D721Med (cell line): ENCODE measurements at regions not wholly inside any gene's neighbourhood (a gene's known extent, or its start where the extent isn't known, plus 50 kb on each side); places are given as distances from the start of the nearest gene placed in this dataset.

Experiments used
- DNase-seq: peaks from one replicate; pipeline ENCODE4 v3.0.0; 2011; ENCODE audit warnings: low spot score; ENCODE audit not compliant: insufficient read length
- FAIRE-seq: peaks from 2 replicates; lab custom pipeline; 2011; peaks lifted over from hg19 to GRCh38; lab: Jason Lieb, UNC
- TF ChIP-seq, protein P1 (sequence below): IDR thresholded peaks from 2 replicates; pipeline ENCODE4 v1.5.1; 2012; ENCODE audit warnings: mild to moderate bottlenecking, control low read depth; ENCODE audit not compliant: insufficient read depth; ENCODE audit errors: missing control alignments

DNA sequence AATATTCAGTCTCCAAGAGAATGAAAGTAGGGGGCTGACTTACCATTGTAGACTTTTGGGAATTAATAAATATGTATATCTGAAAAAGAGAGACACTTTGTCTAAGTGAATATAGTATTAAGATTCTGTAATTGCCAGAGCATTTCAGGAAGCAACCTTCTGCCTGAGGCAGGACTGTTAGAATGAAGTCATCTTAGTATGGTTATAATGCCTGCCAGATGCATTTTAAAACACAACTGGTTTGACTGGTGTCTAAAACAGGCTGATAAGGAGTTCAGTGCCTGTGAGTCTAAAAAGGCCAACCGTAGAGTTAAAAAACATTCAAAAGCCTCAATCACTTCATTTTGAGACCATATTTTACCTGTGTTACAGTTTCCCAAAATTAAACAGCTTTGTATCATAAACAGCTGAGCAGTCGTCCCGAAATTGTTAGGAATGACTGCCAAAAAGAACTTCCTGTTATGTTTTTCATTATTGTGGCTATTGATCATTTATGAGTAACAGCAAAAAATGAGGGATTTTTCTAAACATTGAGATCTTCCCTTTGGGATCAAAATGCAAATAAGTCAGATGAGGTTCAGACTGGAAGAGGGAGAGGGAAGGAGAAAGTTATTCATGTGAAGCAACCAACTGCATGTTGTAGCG is 443.9 kb downstream of the PID1 start:
- DNase-seq (no peak), FAIRE-seq (no peak)
- TF ChIP-seq, protein P1, sequence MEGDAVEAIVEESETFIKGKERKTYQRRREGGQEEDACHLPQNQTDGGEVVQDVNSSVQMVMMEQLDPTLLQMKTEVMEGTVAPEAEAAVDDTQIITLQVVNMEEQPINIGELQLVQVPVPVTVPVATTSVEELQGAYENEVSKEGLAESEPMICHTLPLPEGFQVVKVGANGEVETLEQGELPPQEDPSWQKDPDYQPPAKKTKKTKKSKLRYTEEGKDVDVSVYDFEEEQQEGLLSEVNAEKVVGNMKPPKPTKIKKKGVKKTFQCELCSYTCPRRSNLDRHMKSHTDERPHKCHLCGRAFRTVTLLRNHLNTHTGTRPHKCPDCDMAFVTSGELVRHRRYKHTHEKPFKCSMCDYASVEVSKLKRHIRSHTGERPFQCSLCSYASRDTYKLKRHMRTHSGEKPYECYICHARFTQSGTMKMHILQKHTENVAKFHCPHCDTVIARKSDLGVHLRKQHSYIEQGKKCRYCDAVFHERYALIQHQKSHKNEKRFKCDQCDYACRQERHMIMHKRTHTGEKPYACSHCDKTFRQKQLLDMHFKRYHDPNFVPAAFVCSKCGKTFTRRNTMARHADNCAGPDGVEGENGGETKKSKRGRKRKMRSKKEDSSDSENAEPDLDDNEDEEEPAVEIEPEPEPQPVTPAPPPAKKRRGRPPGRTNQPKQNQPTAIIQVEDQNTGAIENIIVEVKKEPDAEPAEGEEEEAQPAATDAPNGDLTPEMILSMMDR, result no peak

DNA sequence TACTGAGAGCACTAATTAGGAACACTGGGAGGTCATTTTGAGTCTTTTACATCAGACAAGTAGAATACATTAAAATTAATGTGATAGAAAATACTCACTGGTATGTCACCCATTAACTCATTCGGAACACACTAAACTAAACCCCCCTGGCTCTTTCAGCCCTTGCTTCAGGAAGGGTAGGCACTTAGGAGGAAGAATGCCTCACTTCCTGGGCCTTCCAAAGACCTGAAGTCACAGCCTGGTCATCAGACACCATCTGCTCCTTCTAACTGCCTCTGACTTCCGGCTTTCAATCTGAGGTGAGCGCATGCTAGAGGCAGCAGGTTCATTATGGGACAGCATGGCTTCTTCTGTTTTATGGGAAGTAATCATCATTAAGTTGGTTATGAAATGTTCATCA is 451.4 kb downstream of the PID1 start:
- FAIRE-seq (no peak), DNase-seq (no peak)
- TF ChIP-seq, protein P1, result no peak

DNA sequence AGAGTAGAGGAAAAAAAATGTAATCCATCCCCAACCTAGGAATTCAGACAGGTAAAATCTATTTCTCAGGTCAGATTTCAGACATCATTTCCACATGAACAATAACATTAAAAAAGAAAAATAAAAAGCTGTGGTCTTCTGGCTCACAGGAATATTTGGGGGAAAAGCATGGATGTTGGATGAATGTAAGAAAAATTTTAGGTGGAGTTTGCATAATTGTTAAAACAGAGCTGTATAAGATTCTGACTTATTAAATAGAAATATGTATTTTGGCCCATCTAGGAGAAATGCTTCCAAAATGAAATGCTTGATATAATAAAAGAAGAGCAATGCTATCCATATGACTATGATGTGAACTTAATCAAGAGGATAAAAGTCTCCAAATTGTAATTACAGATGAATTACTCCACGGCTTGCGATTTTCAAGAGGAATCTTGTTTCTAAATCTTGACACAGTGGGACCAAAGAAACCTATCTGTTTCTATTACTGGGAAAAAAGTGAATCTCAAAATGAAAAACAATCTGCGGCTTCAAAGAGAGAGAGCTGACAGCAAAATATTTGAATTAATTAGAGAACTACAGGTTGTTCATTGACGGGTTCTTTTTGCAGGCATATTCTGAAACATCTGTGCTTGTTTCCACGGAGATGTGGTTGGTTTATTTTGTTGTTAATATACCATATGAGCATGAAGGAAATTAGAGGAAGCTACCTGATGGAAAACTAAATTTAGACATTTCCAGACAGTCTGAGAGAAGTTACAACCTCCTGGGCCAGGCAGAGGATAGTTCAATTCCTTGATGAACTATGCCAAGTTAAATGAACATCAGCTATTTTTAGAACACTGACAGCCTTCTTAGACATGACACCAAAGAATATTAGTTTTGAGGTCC is 468.7 kb downstream of the PID1 start:
- DNase-seq, result no peak
- no peak for FAIRE-seq
- TF ChIP-seq, protein P1, result no peak

DNA sequence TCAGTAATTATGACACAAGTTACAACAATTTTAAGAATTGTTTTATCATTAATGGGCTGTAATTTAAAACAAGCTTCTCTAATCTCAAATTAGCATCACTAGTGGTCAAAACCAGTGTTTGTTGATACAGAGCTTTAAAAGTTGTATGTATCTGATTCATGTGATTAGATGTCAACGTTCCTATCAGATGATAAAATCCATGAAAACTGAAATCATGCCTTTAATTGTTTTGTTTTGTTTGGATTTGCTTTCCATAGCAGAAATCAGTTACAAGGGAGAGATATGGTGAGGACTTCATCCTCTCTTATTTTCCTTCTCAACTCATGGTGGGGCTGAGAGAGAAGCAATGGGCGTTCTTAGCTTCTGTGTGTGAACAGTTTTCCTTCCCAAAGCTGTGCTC is 469.6 kb downstream of the PID1 start:
- FAIRE-seq (no peak), DNase-seq (no peak)
- TF ChIP-seq, protein P1, result no peak

DNA sequence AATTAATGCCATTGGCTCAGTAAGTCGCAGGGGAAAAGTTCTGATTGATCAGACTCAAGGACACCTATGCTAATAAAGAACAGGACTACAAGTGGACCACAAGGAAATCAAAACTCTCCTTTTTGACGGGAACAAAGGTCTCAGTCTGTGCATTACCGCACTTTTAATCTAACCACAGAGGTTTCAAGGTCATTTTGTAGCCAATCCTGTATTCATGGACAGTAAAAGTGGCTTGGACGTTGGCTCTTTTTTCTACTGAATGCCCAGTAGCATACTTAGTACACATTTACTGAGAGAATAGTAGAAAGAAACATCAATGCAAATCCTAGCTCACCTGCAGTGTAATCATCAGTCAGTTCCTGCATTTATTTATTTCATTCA is 471.9 kb downstream of the PID1 start:
- TF ChIP-seq, protein P1, result no peak
- DNase-seq, result no peak
- no peak for FAIRE-seq

DNA sequence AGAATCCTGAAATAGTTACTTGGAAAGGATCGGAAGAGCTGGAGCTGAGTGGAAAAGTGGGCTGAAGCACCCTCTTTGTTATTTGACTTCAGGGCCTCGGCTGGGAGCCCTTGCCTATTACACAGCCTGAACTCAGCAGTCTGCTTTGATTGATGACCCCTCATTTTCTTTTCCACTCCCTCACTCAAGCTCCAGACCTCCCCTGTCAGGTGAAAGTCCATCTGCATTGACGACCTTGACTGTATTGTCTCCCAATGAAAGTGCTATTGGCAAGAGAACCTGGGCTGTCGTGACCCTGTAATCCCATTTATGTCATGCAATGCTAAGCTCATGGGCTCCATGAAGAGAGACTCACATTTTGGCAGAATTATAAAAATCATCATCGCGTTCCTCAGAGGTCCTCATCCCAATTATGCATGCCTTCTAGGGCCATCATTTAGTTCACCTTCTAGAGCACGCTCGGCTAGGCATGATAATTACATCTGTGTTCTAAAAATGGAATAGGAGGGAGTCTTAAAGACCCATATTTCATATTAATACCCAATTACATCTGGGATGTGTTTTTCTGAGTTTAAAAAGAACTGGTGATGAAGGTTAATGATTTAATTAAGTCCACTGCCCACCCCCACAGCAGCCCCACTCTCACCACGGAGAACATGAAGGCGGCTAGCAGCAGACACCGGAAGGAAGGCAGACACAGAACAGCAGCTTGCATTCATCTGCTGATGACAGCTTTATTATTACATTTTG is 472.5 kb downstream of the PID1 start:
- FAIRE-seq, result no peak
- DNase-seq, result no peak
- TF ChIP-seq, protein P1, result no peak
